H1 (cell line): ENCODE measurements at regions not wholly inside any gene's neighbourhood (a gene's known extent, or its start where the extent isn't known, plus 50 kb on each side); places are given as distances from the start of the nearest gene placed in this dataset.

Source experiments
- CHD2 ChIP-seq: IDR thresholded peaks from 2 replicates; pipeline ENCODE4 v1.6.1; 2012; ENCODE audit warnings: low read length, improper control_type of control experiment
- CTCF ChIP-seq, 3 experiments: IDR thresholded peaks; 1 replicate in 2 of 3; 2 replicates in 1 of 3; pipeline versions ENCODE4 v1.5.1 to v1.6.1; 2011; ENCODE audit warnings: low read length in 3 of 3, mild to moderate bottlenecking in 3 of 3, inconsistent platforms in 2 of 3, low read depth in 1 of 3, moderate library complexity in 1 of 3; ENCODE audit not compliant: insufficient read depth in 1 of 3; ENCODE audit errors: control extremely low read depth in 1 of 3
- E2F6 ChIP-seq: IDR thresholded peaks from 2 replicates; pipeline ENCODE4 v1.6.1; 2012; ENCODE audit warnings: inconsistent platforms
- POLR2A ChIP-seq, 2 experiments: IDR thresholded peaks; 1 replicate in 1 of 2; 2 replicates in 1 of 2; pipeline ENCODE4 v1.6.1; 2011; ENCODE audit warnings: low read depth in 2 of 2, low read length in 2 of 2, mild to moderate bottlenecking in 2 of 2; ENCODE audit errors: control extremely low read depth in 1 of 2
- RFX5 ChIP-seq: IDR thresholded peaks from 2 replicates; pipeline ENCODE4 v1.6.1; 2011; ENCODE audit warnings: low read depth, low read length, improper control_type of control experiment, borderline replicate concordance
- SIN3A ChIP-seq, 2 experiments: IDR thresholded peaks in 1 of 2; conservative IDR thresholded peaks in 1 of 2; 2 replicates each; pipeline ENCODE4 v1.6.1; 2011 to 2012; ENCODE audit warnings: low read length in 2 of 2, improper control_type of control experiment in 1 of 2, low read depth in 1 of 2, mild to moderate bottlenecking in 1 of 2
- TAF1 ChIP-seq: IDR thresholded peaks from 2 replicates; pipeline ENCODE4 v1.6.1; 2011; ENCODE audit warnings: mild to moderate bottlenecking, low read depth, low read length

GRCh38 chrX:45788315-45788714 is 587.6 kb upstream of the DIPK2B start:
- no peak for TF ChIP-seq E2F6
- TF ChIP-seq CTCF (IDR thresholded peaks at IDR 0.05; ENCODE audit: control extremely low read depth in 1 of 3, insufficient read depth in 1 of 3, low read depth in 1 of 3, low read length in 3 of 3), result no peak
- TF ChIP-seq SIN3A (conservative IDR thresholded peaks at IDR 0.05 in 1 of 2, IDR thresholded peaks at IDR 0.05 in 1 of 2; ENCODE audit: low read depth in 1 of 2, low read length in 2 of 2), result no peak
- TF ChIP-seq RFX5, result no peak
- no peak for TF ChIP-seq CHD2
- TF ChIP-seq POLR2A (IDR thresholded peaks at IDR 0.05; ENCODE audit: control extremely low read depth in 1 of 2, low read depth in 2 of 2, low read length in 2 of 2), result no peak
- no peak for TF ChIP-seq TAF1
